ENCODE measurements at regions not wholly inside any gene's neighbourhood (a gene's known extent, or its start where the extent isn't known, plus 50 kb on each side); places are given as distances from the start of the nearest gene placed in this dataset.

DNA sequence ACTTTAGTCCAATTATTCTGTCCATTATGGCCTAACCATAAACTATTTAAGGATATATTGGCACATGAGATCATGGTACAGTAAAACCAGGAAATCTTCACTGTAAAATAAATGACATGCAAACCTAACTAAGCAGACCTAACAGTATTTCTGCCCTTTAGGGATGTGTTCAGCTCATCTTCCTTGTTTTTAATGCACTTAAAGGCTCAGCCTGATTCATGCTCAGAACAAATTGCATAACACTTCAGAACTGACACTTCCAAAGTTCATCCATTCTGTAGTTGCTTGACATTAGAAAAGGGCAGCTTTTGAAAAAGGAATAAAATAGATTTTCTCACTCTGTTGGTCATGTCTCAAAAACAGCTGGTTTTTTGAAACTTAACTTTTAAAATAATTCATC, 708.5 kb downstream of the C12orf50 start:
- no peak for DNase-seq

DNA sequence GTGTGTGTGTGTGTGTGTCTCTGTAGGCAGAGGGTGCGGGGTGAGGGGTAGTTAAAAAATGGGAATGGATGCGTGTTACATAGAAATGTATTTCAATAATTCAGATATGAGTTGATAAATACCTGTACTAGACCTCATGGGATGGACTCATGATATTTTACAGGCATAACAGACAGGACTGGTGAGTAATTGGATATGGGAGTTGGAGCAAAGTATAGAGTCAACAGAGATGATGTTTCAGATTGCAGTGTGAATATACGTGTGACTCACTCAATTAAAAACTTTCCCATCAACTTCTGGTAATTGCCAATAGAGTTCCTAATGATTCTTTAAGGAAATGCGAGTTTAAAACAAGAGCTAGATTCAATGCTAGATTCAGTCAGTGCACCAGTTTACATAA, 711.9 kb downstream of the C12orf50 start:
- no peak for DNase-seq

DNA sequence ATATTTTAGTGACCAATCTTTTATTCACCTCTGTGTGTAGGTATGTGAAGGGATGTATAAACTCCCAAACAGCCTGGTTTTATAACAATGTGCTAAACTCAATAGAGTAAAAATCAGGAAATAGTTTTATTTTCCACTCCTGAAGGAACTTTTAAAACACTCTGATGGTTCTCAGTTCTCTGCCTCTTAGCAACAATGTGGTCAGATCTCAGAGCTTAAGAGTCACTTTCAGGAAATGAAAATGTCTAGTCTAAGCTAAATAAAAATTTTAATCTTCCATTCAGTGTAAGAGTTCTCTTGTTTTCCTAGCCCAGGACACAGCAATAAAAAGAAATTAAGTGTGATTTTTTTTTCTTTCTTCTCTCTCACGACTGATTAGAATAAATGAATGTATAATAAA, 718.0 kb downstream of the C12orf50 start:
- DNase-seq: no peak

DNA sequence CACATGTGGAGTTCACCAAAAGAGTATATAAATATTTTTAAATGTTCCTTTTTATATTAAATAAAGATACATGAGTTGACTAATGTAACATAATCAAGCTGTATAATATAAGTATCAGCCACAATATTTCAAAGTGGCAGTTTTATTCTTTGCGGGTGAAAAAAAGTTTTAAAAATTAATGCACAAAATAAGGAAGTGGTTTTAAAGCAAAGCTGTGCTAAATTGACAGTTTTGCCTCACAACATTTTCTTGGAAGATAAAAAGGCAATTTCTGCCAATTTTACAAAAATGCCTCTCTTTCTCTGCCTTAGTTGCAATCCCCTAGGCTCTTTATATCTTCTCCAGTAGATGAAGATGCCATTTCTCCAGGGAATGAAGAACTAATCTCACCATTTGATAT, 719.1 kb downstream of the C12orf50 start:
- no peak for DNase-seq

DNA sequence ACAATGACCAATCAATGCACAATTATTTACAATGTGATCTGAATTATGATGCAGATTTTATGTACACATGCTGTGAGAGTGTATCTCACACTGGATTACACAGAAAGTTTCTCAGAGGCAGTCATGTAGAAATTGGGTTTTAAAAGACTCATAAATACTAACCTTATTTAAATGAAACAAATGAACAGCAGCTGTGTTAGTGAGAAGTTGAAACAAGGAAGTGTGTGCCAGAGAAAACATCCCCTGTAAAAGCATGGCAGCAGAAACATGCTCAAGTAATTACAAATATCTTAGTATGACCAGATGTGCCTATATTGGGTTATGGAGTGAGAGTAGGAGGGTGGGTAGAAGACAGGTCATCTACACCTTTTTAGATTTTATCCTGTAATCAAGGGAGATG, 723.7 kb downstream of the C12orf50 start:
- DNase-seq: no peak

DNA sequence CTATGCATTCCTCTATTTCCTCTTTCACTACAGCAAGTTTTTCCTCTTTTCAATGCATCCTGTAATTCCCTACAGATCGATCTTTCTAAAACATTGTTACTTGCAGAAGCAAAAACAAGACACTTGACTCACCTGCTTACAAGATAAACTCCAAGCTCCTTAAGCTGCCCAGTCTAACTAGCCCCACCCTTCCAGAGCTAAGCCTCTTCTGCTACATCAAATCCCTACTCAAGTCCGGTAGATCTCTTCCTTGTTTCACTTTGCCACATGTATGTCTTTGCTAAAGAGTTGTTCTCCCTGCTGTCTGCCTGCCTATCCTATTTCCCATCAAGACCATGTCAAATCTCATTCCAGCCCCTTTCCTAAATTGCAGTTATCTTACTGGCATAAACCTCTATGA, 724.8 kb downstream of the C12orf50 start:
- no peak for DNase-seq

DNA sequence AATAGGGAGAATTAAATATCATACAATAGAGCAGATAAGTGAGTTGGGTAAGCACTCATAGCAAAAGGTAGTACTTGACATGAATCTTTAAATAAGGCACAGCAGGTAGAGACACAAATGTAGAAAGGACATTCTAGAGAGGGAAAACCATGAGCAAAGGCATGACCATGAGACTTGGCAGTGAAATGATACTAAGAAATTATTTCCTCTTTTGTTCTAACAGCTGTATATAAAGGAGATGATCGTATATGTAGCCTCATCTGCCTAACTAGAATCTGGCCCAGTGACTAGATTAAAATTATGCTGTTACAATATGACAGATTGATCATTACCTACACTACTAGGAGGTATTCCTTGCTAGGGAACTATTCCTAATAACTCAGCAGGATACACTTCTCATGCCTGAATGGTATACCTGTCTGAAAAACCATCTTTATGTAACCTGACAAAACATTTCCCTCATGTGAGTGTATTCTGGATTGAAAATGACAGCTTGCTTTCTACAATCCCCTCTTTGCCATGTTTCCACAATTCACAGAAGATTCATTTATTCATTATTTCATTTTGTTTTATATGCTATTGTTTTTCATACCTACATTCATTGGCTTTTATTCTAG, 725.7 kb downstream of the C12orf50 start:
- no peak for DNase-seq

DNA sequence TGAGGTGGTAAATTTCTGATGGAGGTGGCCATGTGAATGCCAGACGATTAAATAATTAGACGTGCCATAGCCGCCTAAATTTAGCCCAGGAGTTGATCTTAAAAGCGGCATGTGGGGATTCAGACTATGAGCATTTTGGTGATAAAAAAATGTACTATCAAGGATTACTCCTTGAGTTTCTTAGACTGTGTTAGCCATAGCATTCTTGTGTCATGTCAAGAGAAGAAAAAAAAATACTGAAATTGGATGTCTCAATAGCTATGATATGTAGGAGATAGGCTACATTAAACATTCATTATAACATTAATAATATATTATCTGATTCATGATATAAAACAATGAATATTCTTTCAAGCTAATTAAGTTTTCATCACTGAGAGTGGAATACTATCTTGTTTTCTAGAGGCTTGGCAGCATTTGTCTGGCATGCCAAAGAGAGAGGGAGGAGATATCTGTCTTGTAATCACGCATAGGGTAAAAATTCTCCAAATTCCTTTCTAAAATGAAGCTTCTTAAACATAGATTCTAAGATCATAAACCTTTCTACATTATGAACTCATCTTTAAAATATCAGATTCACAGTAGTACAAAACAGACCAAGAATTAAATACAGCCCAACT, 727.0 kb downstream of the C12orf50 start:
- DNase-seq: no peak

DNA sequence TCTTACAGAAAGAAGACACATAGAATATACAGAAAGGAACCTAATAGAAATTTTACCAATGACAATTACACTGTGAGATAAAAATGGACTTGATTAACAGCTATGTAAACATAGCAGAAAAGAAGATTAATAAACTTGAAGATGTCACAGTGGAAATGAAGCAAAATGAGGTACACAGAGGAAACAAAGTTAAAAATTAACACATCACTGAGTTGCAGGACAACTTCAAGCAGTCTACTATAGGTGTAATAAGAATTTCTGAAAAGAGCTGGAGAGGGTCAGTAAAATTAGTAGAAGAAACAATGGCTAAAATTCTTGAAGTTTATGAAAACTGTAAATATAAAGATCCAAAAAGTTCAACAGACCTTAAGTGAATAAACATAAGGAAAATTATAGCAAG, 738.7 kb downstream of the C12orf50 start:
- DNase-seq: no peak

DNA sequence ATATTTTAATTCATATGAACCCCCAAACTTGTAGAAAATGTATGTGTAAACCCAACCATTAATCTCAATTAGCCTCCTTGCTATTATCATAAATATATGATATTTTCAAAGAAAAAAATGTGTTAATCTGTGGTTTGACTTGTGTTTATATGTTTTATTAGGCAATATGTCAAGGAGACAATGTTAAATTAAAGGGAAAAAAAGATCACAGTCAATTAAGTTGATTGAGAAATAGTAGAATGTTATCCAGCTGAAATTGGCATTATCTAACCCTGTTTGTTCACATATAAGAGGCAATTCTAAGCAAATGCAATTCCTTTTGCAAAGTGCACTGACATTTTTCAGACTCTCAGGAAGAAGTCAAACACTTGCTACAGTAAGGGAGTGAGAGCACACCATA, 745.3 kb downstream of the C12orf50 start:
- no peak for DNase-seq

DNA sequence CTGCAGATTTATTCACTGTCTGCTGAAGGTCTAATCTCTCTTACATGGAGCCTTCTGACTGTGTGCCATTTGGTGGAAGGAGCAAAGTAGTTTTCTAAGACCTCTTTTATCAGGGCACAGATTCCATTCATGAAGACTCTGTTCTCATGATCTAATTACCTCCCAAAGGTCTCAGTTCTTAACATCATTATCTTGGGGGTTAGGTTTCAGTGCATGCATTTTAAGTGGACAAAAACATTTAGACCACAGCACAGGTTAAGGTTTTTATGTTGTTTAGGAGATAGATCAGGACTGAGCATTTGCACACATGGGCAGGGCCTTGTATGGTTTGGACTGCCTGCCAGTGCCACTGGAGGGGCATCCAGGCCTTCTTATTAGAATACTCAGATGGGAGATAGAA, 746.1 kb downstream of the C12orf50 start:
- no peak for DNase-seq

DNA sequence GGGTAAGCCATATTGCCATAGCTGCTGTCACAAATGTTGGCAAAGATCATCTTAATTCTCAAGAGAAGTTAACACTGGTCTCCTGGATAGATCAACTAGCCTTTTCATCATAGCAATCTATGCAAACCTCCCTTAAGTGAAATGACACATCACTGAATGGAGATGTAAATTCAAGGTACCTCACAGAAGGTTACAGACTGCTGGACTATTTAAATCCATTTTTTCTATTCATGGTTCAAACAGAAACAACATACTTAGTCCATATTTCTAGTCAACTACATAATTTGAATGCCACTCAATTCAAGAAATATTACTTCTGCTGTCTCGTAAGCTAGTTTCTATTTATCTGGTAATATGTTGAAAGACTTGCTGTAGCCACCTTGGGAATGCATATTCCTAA, 748.3 kb downstream of the C12orf50 start:
- DNase-seq: no peak

DNA sequence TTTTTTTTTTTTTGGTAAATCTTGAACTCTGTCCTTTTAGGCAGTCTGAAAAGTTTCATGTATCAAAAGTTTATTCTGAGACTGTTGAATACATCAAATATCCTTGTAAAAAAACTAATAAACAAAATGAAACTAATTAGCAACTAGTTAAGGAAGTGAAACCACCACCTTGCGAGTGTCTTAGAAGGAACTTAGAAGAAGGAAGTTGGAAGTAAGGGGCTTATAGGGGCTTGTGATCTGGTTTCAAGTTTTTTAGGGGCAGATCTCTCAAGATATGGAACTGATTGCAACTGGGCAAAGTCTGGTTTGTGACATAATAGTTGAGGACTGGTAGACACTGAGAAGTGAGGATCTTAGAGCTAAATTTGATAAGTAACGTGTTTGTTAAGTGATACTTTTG, 748.8 kb downstream of the C12orf50 start:
- DNase-seq: no peak

DNA sequence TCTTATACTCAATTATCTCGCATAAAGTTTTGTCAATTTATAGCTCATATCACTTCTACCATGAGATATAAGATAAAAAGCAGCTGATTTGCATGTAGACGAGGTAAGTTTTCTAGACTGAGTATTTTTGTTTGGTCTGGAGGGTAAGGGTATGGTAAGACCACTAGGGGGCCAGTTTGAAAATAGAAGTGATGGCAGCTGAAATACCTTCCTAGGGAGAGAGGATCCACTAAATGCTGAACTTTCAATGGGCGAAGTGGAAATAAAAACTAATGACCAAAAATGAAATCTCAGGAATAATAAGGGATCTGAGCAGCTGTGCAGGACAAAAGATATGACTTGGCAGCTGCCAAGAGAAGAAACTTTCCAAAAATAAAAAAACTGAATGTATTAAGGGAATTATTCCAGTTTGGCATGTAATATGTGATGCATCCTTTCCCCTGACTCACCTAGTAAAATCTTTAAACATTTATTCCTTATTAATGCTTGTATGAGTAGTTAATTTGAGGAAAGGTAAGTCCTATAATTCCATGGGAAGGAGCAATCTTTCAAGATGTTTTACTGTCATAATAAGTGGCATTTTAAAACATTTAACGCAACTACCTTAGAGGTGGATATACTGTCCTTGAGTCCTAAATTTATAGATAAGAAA, 754.5 kb downstream of the C12orf50 start:
- DNase-seq: no peak

DNA sequence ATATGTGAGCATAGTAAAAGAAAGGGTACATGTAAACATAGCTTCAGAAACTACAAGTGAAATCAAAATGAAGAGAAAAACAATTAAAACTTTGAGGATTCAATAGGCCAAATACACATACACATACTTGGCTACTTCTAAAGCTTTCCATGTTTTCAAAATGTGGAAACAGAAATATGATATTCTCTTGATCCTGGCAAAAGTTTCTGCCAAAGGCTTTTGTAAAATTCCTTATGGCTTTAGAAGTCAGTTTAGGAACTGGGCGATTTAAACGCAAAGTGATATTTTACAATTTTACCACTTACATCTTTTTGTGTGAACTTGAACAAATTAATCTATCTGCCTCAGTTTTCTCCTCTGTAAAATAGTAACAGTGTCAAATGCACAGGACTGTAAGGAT, 756.4 kb downstream of the C12orf50 start:
- no peak for DNase-seq

DNA sequence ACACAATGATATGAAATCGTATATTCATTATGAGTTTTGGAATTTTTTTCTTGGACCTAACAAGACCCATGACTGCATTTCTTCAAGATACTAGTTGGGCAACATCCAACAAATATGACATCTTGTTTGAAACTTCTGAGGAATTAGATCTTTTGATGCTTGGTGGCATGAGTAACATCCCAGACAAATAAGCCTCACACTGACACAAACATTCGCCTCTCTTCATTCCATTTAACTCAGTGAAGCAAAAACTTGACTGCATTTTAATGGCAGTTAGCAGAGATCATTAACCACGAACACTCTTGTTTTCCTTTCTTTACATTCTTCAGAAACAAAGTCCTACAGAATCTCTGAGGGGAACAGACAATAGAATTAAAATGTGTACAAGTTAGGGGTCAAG, 758.3 kb downstream of the C12orf50 start:
- DNase-seq: no peak

DNA sequence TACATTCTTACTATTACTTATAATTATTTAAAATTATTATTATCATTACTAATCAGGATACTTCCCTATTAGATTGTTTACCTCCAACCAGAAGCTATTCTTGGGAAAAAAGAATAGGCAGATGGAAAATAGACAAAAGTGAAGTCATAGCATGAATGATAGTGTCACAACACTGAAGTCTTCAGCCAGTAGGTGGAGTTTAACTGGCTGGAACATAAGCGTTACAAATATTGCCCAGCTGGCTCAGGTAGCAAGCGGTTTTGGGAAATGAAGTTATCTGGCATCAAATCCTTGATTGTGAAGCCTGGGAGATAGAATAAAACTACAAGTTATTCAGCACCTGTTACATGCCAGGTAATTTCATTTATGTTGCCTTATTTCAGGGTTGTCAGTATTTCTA, 762.9 kb downstream of the C12orf50 start:
- peak; percentile 23 for DNase-seq

DNA sequence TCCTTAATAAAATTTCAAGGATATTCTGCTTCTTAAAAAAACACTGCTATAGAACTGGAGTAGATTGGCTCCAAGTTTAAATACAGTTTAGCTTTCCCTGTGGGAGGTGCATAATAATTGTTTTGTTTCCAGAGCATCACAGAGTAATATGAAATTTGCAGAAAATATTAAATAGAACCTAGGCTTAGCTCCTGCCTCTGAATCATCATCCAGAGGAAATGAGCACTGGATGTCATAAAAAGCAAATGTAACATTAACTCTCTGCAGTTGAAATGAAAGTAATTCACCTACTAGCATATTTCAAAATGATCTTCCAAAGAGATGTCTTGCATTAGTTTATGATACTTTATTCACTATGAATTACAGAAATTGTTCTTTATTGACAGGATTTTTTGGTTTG, 769.8 kb downstream of the C12orf50 start:
- DNase-seq: no peak

DNA sequence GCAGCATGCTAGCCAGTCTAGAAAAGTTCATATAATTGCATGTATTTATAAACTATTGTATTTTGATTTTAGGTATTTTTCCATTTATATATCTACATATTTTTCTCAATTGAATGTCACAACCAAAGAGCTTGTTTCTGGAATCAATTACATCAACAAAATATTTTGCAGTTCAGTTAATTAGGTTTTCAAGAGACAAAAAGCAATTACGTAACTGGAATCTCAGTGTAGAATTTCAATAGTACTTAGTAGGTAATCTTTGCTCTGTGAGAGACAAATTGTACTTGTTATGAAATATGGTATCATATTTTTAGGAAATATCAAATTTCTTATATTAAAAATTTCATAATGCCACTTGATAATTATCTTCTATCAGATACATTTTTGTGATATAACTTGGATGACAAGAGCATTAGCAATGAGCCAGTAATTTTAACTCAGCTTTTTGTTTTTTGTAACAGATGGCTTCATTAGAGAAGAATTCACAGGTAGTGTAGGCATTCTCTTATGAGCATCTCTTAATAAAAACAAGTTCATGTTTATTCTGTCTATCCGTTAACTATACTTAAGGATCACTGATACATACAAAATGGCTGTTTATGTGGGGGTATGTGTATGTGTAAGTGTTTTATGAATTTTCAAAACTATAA, 774.7 kb downstream of the C12orf50 start:
- DNase-seq: no peak

DNA sequence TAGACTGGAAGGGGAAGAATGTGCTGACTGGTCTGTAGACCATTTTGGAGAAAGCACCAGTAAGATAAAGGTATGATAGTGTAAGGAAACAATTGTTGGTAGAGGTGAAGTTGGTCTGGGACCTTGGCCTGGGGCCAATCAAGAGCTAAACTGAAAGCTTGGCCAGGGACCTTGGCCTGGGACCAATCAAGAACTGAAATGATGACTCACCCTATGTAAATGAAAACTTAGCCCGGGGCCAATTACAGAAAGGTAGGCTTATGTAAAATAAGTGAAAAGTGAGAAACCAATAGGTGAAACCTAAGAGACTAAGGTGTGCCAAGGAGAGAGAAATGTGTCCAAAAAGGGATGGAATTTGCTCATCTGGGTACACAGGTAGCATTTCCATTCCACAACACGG, 776.0 kb downstream of the C12orf50 start:
- no peak for DNase-seq

DNA sequence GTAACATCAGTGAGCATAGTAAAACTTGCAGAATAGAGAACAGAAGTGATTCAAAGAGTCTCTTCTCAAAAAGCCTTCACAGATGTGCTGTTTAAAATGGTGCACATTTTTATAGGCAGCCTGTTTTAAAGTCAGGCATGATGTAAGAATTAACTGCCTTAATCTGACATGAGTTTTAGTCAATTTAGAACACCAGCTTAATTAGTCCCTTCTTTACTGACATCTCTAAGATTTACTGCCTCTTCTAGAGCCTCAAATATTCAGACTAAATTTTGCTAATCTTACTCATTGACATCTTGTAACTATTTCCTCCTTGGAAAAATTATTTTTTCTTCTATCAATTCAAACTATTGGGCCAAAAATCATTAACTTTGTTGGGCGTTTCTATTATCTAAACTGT, 782.5 kb downstream of the C12orf50 start:
- DNase-seq: no peak

DNA sequence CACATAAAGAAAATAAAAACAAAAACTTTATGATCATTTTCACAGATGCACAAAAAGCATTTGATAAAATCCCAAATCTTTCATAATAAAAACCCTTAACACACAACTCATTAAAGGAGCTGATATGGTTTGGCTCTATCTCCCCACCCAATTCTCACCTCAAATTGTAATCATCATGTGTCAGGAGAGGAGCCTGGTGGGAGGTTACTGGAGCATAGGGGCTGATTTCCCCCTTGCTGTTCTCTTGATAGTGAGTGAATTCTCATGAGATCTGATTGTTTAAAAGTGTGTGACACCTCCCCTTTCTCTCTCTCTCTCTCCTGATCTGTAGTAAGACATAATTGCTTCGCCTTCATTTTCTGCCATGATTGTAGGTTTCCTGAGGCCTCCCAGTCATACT, 790.7 kb downstream of the C12orf50 start:
- DNase-seq: no peak

DNA sequence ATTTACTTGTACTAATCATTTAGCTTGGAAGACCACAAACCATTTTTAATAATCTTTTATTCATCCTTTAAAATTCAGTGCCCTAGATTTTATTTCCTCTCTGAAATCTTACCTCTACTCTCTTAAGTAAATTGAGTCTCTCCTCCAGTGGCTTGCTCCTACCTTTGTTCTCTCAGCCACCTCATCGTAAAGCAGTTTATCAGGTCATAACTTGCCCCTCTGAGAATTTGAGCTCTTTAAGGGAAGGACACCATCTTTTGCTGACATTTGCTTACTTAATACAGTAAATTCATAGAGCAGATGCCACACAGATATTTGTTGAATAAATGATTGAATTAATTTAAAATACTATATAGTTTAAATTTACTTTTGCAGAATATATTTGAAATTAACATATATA, 794.3 kb downstream of the C12orf50 start:
- DNase-seq: no peak

DNA sequence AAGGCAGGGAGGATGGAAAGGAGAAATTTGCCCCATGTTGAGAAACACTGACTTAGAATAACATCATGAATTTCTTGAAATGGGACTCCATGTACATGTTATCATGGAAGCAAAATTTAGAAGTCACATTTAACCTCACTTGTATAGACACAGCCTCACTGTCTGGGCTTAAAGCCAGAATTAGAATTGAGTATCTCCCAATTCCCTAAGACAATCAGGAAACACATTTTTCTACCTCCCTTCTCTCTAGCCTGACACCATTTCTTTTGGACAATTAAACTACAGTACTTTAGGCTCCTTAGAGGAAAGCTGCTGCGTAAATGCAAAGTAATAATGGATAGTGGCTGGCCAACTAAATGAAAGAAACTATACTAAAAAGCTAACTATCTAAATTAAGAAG, 795.5 kb downstream of the C12orf50 start:
- DNase-seq: no peak
